Muscle of leg (tissue), 3 donors: ENCODE measurements at regions not wholly inside any gene's neighbourhood (a gene's known extent, or its start where the extent isn't known, plus 50 kb on each side); places are given as distances from the start of the nearest gene placed in this dataset.

Source experiments
- DNase-seq: peaks from one replicate; pipeline ENCODE4 v3.0.0; 2013
- H3K27ac ChIP-seq: one replicate; pipeline ENCODE4 v1.5.1; 2013; ENCODE audit warnings: mild to moderate bottlenecking, low read length, control low read depth
- H3K27me3 ChIP-seq: one replicate; pipeline ENCODE4 v1.6.1; 2013; ENCODE audit warnings: low read length; ENCODE audit not compliant: control insufficient read depth, insufficient read depth
- H3K36me3 ChIP-seq: one replicate; pipeline ENCODE4 v1.6.1; 2013; ENCODE audit warnings: low read length; ENCODE audit not compliant: control insufficient read depth, insufficient read depth
- H3K4me1 ChIP-seq: one replicate; pipeline ENCODE4 v1.6.1; 2013; ENCODE audit warnings: low read length; ENCODE audit not compliant: control insufficient read depth, insufficient read depth
- H3K4me3 ChIP-seq: one replicate; pipeline ENCODE4 v1.5.1; 2013; ENCODE audit warnings: low read length, control low read depth
- H3K9me3 ChIP-seq: replicated peaks from 2 replicates; pipeline ENCODE4 v1.6.1; 2013; ENCODE audit warnings: low read depth, low read length; ENCODE audit not compliant: control insufficient read depth
- WGBS: methylation state at CpG from one replicate; pipeline ENCODE4 v1.1.5; 2013; ENCODE audit warnings: missing lambda C conversion rate; ENCODE audit not compliant: insufficient coverage; 5-methylcytosine and 5-hydroxymethylcytosine counted together

DNA sequence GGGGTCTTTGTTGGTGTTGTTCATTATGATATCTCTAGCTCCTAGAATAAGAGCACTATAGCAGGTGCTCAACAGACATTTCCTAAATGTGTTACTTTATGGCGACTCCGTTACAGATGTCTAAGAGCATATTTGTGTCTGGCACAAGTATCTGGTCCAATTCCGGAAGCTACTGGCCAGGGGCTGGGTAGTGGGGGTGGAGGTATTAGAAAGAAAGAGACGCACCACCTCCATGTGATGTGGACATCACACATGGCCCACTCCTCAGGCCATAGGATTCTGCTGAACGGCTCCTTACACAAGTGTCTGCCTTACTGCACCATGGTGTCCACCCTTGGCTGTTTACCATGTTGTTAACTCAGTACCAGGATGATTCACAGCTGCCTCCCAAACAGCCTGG is 296.8 kb upstream of the MKI67 start:
- WGBS: 90% methylated on average over 3 of the region's 5 CpGs
- no peaks in the 10 kb centered on the region for H3K36me3 ChIP-seq

DNA sequence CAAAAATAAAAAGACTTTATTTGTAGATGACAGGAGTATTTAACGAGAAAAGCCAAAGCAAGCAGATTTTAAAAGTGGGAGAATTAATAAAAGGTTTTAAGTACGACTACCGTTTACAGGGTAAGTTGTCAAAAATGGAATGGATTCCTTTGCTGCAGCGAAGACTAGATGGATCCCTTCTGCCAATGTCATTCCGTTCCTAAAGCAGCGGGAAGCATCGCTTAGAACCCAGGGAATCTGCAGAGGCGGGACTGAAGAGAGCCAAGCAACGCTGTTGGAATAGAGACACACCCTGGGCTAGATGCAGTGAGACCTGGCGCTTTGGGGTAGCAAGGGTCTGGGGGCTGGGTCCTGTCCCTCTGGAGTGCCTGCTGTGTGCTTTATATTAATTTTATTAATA is 303.1 kb upstream of the MKI67 start:
- no peak overlapping the region for H3K4me3 ChIP-seq
- H3K9me3 ChIP-seq: no peaks in the 10 kb centered on the region
- H3K4me1 ChIP-seq: peaks cover 4% of the 10 kb centered on the region
- DNase-seq: no peak
- H3K36me3 ChIP-seq: no peaks in the 10 kb centered on the region
- H3K27me3 ChIP-seq: no peaks in the 10 kb centered on the region
- no peak overlapping the region for H3K27ac ChIP-seq
- 65% methylated on average over 9 of the region's 10 CpGs for WGBS

More for the DNA sequence above, 296.8 kb upstream of the MKI67 start:
- Histone ChIP-seq H3K4me3 (no peak overlapping the region), H3K9me3 (no peaks in the 10 kb centered on the region), H3K27ac (no peak overlapping the region), H3K4me1 (peaks cover 10% of the 10 kb centered on the region), H3K27me3 (no peaks in the 10 kb centered on the region)
- DNase-seq: no peak

DNA sequence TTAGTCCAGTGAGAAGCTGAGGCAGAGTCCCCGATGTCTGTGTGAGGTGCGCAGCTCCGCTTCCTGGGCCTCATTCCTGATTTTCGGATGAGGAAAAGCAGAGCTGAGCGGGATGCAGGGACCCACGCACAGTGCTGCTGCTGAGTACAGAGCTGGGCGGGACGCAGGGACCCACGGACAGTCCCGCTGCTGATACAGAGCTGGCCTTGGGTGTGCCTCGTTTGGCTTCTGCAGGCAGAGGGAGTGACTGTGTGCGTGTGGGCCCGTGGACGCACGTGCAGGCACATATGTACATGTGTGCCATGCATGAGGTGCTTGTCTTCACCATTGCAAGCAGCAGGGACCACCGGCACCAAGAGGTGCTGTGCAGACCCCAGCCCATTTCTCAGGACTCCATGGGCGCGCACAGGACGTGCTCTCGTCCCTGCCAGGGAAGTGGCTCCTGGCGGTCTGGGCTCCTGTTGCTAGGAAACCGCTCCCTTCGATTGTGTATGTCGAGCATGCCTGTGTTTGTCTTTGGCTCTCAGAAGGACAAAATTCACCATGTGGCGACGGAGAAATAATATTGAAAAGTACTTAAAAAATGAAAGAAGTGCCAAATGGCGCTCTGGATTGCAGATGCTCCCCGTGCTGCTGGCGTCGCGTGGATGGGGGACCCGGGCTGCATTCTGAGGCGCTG is 303.8 kb upstream of the MKI67 start:
- Histone ChIP-seq H3K36me3 (no peaks in the 10 kb centered on the region), H3K27me3 (peaks cover 2% of the 10 kb centered on the region), H3K27ac (no peak overlapping the region), H3K4me1 (peaks cover 4% of the 10 kb centered on the region), H3K4me3 (no peak overlapping the region), H3K9me3 (no peaks in the 10 kb centered on the region)
- WGBS: 56% methylated on average over 33 of the region's 33 CpGs
- DNase-seq: peak; percentile 41

DNA sequence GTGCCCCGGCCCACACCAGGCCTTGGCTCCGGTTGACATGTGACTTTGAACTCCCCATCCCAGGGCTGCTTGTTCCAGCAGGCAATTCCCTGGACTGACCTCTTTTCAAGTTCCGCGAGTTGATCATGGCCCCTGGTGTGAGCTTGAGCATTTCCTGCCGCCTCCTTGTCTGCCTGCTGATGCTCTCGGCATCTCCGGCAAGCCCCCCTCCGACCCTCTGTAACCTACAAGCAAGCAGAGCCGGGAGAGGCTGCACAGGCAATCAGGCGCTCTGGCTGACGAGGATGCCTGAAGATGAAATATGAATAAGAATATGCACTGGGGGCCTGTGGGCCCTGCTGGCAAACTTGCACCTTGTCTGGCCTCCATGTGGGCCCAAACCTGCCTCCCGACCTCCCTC is 304.9 kb upstream of the MKI67 start:
- WGBS: 54% methylated on average over 11 of the region's 12 CpGs
- no peak overlapping the region for H3K27ac ChIP-seq
- no peak overlapping the region for H3K4me3 ChIP-seq
- no peaks in the 10 kb centered on the region for H3K9me3 ChIP-seq
- H3K36me3 ChIP-seq: no peaks in the 10 kb centered on the region
- H3K4me1 ChIP-seq: peaks cover 4% of the 10 kb centered on the region
- no peak for DNase-seq
- peaks cover 5% of the 10 kb centered on the region for H3K27me3 ChIP-seq

DNA sequence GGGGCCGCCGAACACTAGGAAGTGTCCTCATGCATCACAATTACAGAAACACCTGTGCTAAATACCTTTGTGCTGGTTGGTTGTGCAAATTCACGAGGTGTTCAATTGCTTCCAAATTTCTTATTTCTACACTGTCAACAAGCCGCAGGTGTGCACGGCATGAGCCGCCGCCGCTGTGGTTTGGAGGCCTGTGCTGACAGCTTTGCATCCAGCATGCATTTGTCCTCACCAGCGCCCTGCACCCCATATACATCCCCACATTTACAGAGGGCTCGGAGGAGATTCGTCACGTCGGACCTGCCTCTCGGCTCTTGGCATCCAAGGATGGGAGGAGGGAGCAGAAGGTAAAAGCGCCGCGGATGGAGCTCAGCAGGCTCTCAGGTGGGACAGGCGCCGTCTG is 305.3 kb upstream of the MKI67 start:
- H3K27ac ChIP-seq: no peak overlapping the region
- no peaks in the 10 kb centered on the region for H3K9me3 ChIP-seq
- DNase-seq: no peak
- WGBS: 68% methylated on average over 12 of the region's 19 CpGs
- no peak overlapping the region for H3K4me3 ChIP-seq
- H3K36me3 ChIP-seq: no peaks in the 10 kb centered on the region
- H3K4me1 ChIP-seq: peaks cover 4% of the 10 kb centered on the region
- H3K27me3 ChIP-seq: peaks cover 5% of the 10 kb centered on the region

DNA sequence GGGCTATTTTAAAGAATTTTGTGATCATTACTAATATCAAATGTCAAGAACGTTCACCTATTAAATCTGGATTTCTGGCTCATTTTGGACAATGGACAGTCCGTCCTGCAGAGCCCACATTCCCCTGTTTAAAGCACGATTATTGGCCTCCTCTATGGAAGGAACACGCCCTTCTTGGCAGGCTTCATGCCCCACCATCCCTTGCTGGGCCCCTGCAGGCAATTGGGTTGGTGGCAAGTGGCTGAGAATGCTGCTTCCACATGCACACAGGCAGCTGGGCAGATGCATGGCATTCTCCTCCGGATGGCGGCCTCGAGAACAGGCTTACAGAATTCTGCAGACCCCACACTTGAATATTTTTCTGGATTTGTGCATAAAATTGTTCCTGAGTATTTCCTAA is 305.8 kb upstream of the MKI67 start:
- Histone ChIP-seq H3K4me3 (no peak overlapping the region), H3K27me3 (peaks cover 5% of the 10 kb centered on the region), H3K9me3 (no peaks in the 10 kb centered on the region), H3K36me3 (no peaks in the 10 kb centered on the region), H3K27ac (no peak overlapping the region), H3K4me1 (peaks cover 4% of the 10 kb centered on the region)
- 8% methylated on average over 2 of the region's 7 CpGs for WGBS
- no peak for DNase-seq

DNA sequence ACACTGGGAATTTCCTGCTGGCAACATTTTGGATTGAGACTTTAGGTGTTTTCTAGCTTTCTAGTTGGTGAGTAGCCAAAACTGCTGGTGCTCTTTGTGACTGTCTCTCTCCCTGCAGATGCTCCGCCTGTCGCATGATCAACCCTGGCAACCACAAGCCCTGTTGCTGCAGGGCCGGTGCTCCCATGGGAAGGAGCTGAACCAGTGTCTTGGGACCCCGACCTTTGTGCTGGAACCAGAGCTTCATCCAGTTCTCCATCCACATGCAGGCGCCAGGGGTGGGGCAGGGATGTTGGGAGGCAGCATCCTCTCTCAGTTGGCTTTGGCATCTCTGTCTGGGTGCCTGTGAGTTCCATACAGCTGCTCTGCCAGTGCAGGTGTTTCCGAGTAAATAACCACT is 306.2 kb upstream of the MKI67 start:
- H3K27me3 ChIP-seq: peaks cover 5% of the 10 kb centered on the region
- WGBS: 86% methylated on average over 4 of the region's 6 CpGs
- DNase-seq: no peak
- H3K4me3 ChIP-seq: no peak overlapping the region
- H3K4me1 ChIP-seq: peaks cover 4% of the 10 kb centered on the region
- H3K27ac ChIP-seq: no peak overlapping the region
- H3K9me3 ChIP-seq: no peaks in the 10 kb centered on the region
- H3K36me3 ChIP-seq: no peaks in the 10 kb centered on the region

DNA sequence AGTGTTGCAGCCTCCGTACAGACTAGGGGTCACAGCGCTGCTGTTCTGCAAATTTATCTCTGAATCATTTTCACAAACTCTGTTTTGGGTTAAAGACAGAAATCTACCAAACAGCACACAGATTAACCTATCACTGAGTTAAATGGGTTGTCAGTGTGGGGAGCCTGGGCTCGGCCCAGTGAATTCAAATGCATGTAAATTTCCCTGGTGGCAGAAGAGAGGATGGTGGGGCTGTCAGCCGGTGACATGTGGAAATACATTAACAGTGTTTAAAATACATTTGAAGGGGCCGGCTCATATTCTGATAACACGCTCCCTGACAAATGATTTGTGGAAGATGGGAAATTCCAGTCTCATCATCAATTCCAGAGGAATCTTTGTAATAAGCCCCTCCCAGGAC is 309.6 kb upstream of the MKI67 start:
- DNase-seq: no peak
- Histone ChIP-seq H3K36me3 (no peaks in the 10 kb centered on the region), H3K27me3 (peaks cover 5% of the 10 kb centered on the region), H3K4me1 (peaks cover 4% of the 10 kb centered on the region), H3K4me3 (no peak overlapping the region), H3K9me3 (no peaks in the 10 kb centered on the region), H3K27ac (no peak overlapping the region)
- WGBS: no CpG with 5 or more reads among the region's 6 CpGs

DNA sequence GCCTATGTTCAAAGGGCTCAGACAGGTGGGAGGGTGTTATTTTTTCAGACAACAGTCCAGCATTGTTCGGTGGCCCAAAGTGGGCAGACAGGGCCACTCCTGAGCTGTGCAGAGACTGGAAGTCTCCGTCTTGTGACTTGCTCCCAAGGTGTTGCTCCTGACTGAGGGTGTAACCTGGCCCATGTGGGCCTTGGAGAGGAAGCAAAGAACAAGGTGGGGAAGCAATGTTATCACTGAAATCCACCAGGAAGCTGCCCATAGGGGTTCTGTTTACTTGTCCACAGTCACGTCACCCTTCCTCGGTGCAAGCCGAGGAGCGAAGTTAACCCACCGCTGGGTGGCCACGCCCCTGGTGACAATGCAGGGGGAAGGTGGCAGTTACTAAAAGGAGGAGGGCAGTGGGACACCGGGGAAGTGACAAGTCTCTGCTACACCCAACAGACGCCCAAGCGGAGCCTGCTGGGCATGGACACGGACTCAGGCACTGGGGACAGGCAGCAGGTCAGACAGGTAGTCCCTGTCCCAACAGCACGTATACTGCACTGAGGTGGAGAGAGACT is 311.6 kb upstream of the MKI67 start:
- WGBS: 82% methylated on average over 8 of the region's 13 CpGs
- Histone ChIP-seq H3K36me3 (no peaks in the 10 kb centered on the region), H3K4me1 (no peaks in the 10 kb centered on the region), H3K27ac (no peak overlapping the region), H3K9me3 (no peaks in the 10 kb centered on the region), H3K4me3 (no peak overlapping the region), H3K27me3 (peaks cover 5% of the 10 kb centered on the region)
- DNase-seq: no peak

DNA sequence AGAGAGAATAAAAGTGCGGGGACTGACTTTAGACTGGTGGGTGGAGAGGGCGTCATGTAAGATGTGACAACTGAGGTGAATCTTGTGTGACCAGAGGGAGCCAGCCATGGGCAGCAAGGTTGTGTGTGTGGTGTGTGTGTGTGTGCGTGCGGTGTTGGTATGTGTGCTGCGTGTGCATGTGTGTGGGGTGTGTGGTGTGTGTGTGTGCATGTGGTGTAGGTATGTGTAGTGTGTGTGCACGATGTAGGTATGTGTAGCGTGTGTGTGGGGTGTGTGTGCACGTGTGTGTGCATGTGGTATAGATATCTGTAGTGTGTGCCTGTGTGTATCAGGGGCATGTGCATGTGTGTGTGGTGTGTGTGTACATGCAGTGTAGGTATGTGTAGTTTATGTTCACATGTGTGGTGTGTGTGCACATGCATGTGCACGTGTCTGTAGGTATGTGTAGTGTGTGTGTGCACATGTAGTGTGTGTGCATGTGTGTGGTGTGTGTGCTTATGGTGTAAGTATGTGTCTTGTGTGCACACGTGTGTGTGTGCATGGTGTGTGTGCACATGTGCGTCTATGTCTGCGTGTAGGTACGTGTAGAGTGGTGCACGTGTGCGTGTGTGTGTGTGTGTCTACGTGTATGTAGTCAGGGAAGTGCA is 312.3 kb upstream of the MKI67 start:
- Histone ChIP-seq H3K4me1 (no peaks in the 10 kb centered on the region), H3K36me3 (no peaks in the 10 kb centered on the region), H3K27me3 (peaks cover 5% of the 10 kb centered on the region), H3K9me3 (no peaks in the 10 kb centered on the region), H3K27ac (no peak overlapping the region), H3K4me3 (no peak overlapping the region)
- WGBS: 95% methylated on average over 9 of the region's 16 CpGs
- no peak for DNase-seq
